ENCODE measurements at regions not wholly inside any gene's neighbourhood (a gene's known extent, or its start where the extent isn't known, plus 50 kb on each side); places are given as distances from the start of the nearest gene placed in this dataset.
A peak's percentile ranks its signal among the peaks of the same experiment; 100 is the strongest.
"Not testable (repeated sequence)": the region's sequence is repeated elsewhere in the genome, so short reads cannot be mapped to it uniquely, and the experiment has no call there.

GRCh38 chr5:26487553-26487952, 550.8 kb downstream of the CDH9 start:
- H3K4me1 ChIP-seq (ENCODE audit: control insufficient read depth, insufficient read depth, low read length, unreplicated experiment) = no peaks in the 10 kb centered on the region
- H2AFZ ChIP-seq (ENCODE audit: low read length, unreplicated experiment) = no peak overlapping the region

GRCh38 chr5:26486631-26487030, 551.8 kb downstream of the CDH9 start:
- Histone ChIP-seq H3K27ac (ENCODE audit: low read depth, low read length) (no peak overlapping the region), H3K36me3 (ENCODE audit: insufficient read depth, low read length) (no peaks in the 10 kb centered on the region), H3K4me1 (ENCODE audit: control insufficient read depth, insufficient read depth, low read length, unreplicated experiment) (no peaks in the 10 kb centered on the region), H3K79me2 (ENCODE audit: control insufficient read depth, insufficient read depth, low read length, unreplicated experiment) (no peaks in the 10 kb centered on the region), H3K4me3 (ENCODE audit: low read depth, low read length) (no peak overlapping the region), H3K27me3 (ENCODE audit: insufficient read depth, low read length) (no peaks in the 10 kb centered on the region), H2AFZ (ENCODE audit: low read length, unreplicated experiment) (no peak overlapping the region)

More at GRCh38 chr5:26487553-26487952, 550.8 kb downstream of the CDH9 start:
- no peak overlapping the region for H3K27ac ChIP-seq (ENCODE audit: low read depth, low read length)
- no peaks in the 10 kb centered on the region for H3K36me3 ChIP-seq (ENCODE audit: insufficient read depth, low read length)
- H3K27me3 ChIP-seq (ENCODE audit: insufficient read depth, low read length) = no peaks in the 10 kb centered on the region
- no peak overlapping the region for H3K4me3 ChIP-seq (ENCODE audit: low read depth, low read length)
- no peaks in the 10 kb centered on the region for H3K79me2 ChIP-seq (ENCODE audit: control insufficient read depth, insufficient read depth, low read length, unreplicated experiment)

- H3K27me3 ChIP-seq (ENCODE audit: insufficient read depth, low read length); H3K4me1 ChIP-seq (ENCODE audit: control insufficient read depth, insufficient read depth, low read length, unreplicated experiment); H3K36me3 ChIP-seq (ENCODE audit: insufficient read depth, low read length); H3K4me3 ChIP-seq (ENCODE audit: low read depth, low read length); H3K79me2 ChIP-seq (ENCODE audit: control insufficient read depth, insufficient read depth, low read length, unreplicated experiment); H2AFZ ChIP-seq (ENCODE audit: low read length, unreplicated experiment); H3K27ac ChIP-seq (ENCODE audit: low read depth, low read length): not testable (repeated sequence)
Measured at GRCh38 chr5:26485146-26485860, 553.1 kb downstream of the CDH9 start.

- H2AFZ ChIP-seq (ENCODE audit: low read length, unreplicated experiment) = peak overlapping the region; percentile 14
- peak overlapping the region; percentile 55 for H3K4me3 ChIP-seq (ENCODE audit: low read depth, low read length)
- H3K36me3 ChIP-seq (ENCODE audit: insufficient read depth, low read length) = no peaks in the 10 kb centered on the region
- no peaks in the 10 kb centered on the region for H3K79me2 ChIP-seq (ENCODE audit: control insufficient read depth, insufficient read depth, low read length, unreplicated experiment)
- H3K4me1 ChIP-seq (ENCODE audit: control insufficient read depth, insufficient read depth, low read length, unreplicated experiment) = no peaks in the 10 kb centered on the region
- H3K27me3 ChIP-seq (ENCODE audit: insufficient read depth, low read length) = no peaks in the 10 kb centered on the region
- H3K27ac ChIP-seq (ENCODE audit: low read depth, low read length) = no peak overlapping the region
Measured at GRCh38 chr5:26482810-26483375, 555.5 kb downstream of the CDH9 start.

GRCh38 chr5:26482076-26482809, 556.1 kb downstream of the CDH9 start:
- Histone ChIP-seq H3K79me2 (ENCODE audit: control insufficient read depth, insufficient read depth, low read length, unreplicated experiment) (no peaks in the 10 kb centered on the region), H2AFZ (ENCODE audit: low read length, unreplicated experiment) (peak overlapping the region; percentile 14), H3K4me3 (ENCODE audit: low read depth, low read length) (peak overlapping the region; percentile 55), H3K27ac (ENCODE audit: low read depth, low read length) (no peak overlapping the region), H3K4me1 (ENCODE audit: control insufficient read depth, insufficient read depth, low read length, unreplicated experiment) (no peaks in the 10 kb centered on the region), H3K27me3 (ENCODE audit: insufficient read depth, low read length) (no peaks in the 10 kb centered on the region), H3K36me3 (ENCODE audit: insufficient read depth, low read length) (no peaks in the 10 kb centered on the region)

- Histone ChIP-seq H3K4me3 (ENCODE audit: low read depth, low read length) (no peak overlapping the region), H2AFZ (ENCODE audit: low read length, unreplicated experiment) (no peak overlapping the region), H3K27me3 (ENCODE audit: insufficient read depth, low read length) (no peaks in the 10 kb centered on the region)
Measured at GRCh38 chr5:26470439-26470838, 567.9 kb downstream of the CDH9 start.

GRCh38 chr5:26439121-26439520, 599.3 kb downstream of the CDH9 start:
- H3K4me1 ChIP-seq (ENCODE audit: control insufficient read depth, insufficient read depth, low read length, unreplicated experiment) = no peaks in the 10 kb centered on the region
- no peak overlapping the region for H3K27ac ChIP-seq (ENCODE audit: low read depth, low read length)
- H3K27me3 ChIP-seq (ENCODE audit: insufficient read depth, low read length) = no peaks in the 10 kb centered on the region
- no peak overlapping the region for H2AFZ ChIP-seq (ENCODE audit: low read length, unreplicated experiment)
- H3K79me2 ChIP-seq (ENCODE audit: control insufficient read depth, insufficient read depth, low read length, unreplicated experiment) = no peaks in the 10 kb centered on the region
- no peak overlapping the region for H3K4me3 ChIP-seq (ENCODE audit: low read depth, low read length)
- no peaks in the 10 kb centered on the region for H3K36me3 ChIP-seq (ENCODE audit: insufficient read depth, low read length)

More at GRCh38 chr5:26470439-26470838, 567.9 kb downstream of the CDH9 start:
- Histone ChIP-seq H3K36me3 (ENCODE audit: insufficient read depth, low read length) (no peaks in the 10 kb centered on the region), H3K79me2 (ENCODE audit: control insufficient read depth, insufficient read depth, low read length, unreplicated experiment) (no peaks in the 10 kb centered on the region), H3K27ac (ENCODE audit: low read depth, low read length) (no peak overlapping the region), H3K4me1 (ENCODE audit: control insufficient read depth, insufficient read depth, low read length, unreplicated experiment) (no peaks in the 10 kb centered on the region)

GRCh38 chr5:26434688-26435087, 603.7 kb downstream of the CDH9 start:
- no peak overlapping the region for H3K27ac ChIP-seq (ENCODE audit: low read depth, low read length)
- no peaks in the 10 kb centered on the region for H3K36me3 ChIP-seq (ENCODE audit: insufficient read depth, low read length)
- no peak overlapping the region for H2AFZ ChIP-seq (ENCODE audit: low read length, unreplicated experiment)
- no peaks in the 10 kb centered on the region for H3K27me3 ChIP-seq (ENCODE audit: insufficient read depth, low read length)
- no peaks in the 10 kb centered on the region for H3K4me1 ChIP-seq (ENCODE audit: control insufficient read depth, insufficient read depth, low read length, unreplicated experiment)
- no peak overlapping the region for H3K4me3 ChIP-seq (ENCODE audit: low read depth, low read length)
- H3K79me2 ChIP-seq (ENCODE audit: control insufficient read depth, insufficient read depth, low read length, unreplicated experiment) = no peaks in the 10 kb centered on the region

GRCh38 chr5:26432386-26432785, 606.0 kb downstream of the CDH9 start:
- Histone ChIP-seq H3K36me3 (ENCODE audit: insufficient read depth, low read length) (no peaks in the 10 kb centered on the region), H3K27me3 (ENCODE audit: insufficient read depth, low read length) (no peaks in the 10 kb centered on the region), H3K4me1 (ENCODE audit: control insufficient read depth, insufficient read depth, low read length, unreplicated experiment) (no peaks in the 10 kb centered on the region), H2AFZ (ENCODE audit: low read length, unreplicated experiment) (no peak overlapping the region), H3K27ac (ENCODE audit: low read depth, low read length) (no peak overlapping the region), H3K79me2 (ENCODE audit: control insufficient read depth, insufficient read depth, low read length, unreplicated experiment) (no peaks in the 10 kb centered on the region), H3K4me3 (ENCODE audit: low read depth, low read length) (no peak overlapping the region)

- no peak overlapping the region for H3K27ac ChIP-seq (ENCODE audit: low read depth, low read length)
- no peaks in the 10 kb centered on the region for H3K27me3 ChIP-seq (ENCODE audit: insufficient read depth, low read length)
- H2AFZ ChIP-seq (ENCODE audit: low read length, unreplicated experiment) = no peak overlapping the region
- H3K4me3 ChIP-seq (ENCODE audit: low read depth, low read length) = no peak overlapping the region
- H3K4me1 ChIP-seq (ENCODE audit: control insufficient read depth, insufficient read depth, low read length, unreplicated experiment) = no peaks in the 10 kb centered on the region
- no peaks in the 10 kb centered on the region for H3K79me2 ChIP-seq (ENCODE audit: control insufficient read depth, insufficient read depth, low read length, unreplicated experiment)
- H3K36me3 ChIP-seq (ENCODE audit: insufficient read depth, low read length) = no peaks in the 10 kb centered on the region
Measured at GRCh38 chr5:26430323-26430722, 608.1 kb downstream of the CDH9 start.

- H2AFZ ChIP-seq (ENCODE audit: low read length, unreplicated experiment) = no peak overlapping the region
- no peaks in the 10 kb centered on the region for H3K79me2 ChIP-seq (ENCODE audit: control insufficient read depth, insufficient read depth, low read length, unreplicated experiment)
- H3K4me1 ChIP-seq (ENCODE audit: control insufficient read depth, insufficient read depth, low read length, unreplicated experiment) = no peaks in the 10 kb centered on the region
- no peak overlapping the region for H3K27ac ChIP-seq (ENCODE audit: low read depth, low read length)
- no peak overlapping the region for H3K4me3 ChIP-seq (ENCODE audit: low read depth, low read length)
- H3K36me3 ChIP-seq (ENCODE audit: insufficient read depth, low read length) = no peaks in the 10 kb centered on the region
- H3K27me3 ChIP-seq (ENCODE audit: insufficient read depth, low read length) = no peaks in the 10 kb centered on the region
Measured at GRCh38 chr5:26427281-26427680, 611.1 kb downstream of the CDH9 start.
